ENCODE measurements at regions not wholly inside any gene's neighbourhood (a gene's known extent, or its start where the extent isn't known, plus 50 kb on each side); places are given as distances from the start of the nearest gene placed in this dataset.

- H3K27me3 ChIP-seq (ENCODE audit: insufficient read depth) = no peaks in the 10 kb centered on the region
- H4K20me1 ChIP-seq (ENCODE audit: insufficient read depth) = no peaks in the 10 kb centered on the region
- no peaks in the 10 kb centered on the region for H3K36me3 ChIP-seq (replicated peaks in 1 of 2; ENCODE audit: control insufficient read depth in 1 of 2, insufficient read depth in 2 of 2, low read length in 1 of 2)
- H3K4me2 ChIP-seq = no peak overlapping the region
- CTCF ChIA-PET = no interaction called here
- no peak for TF ChIP-seq TCF12 (IDR thresholded peaks at IDR 0.05)
- TF ChIP-seq RXRA (IDR thresholded peaks at IDR 0.05; ENCODE audit: borderline replicate concordance, low read depth) = no peak
- no peak for TF ChIP-seq POLR2AphosphoS5 (IDR thresholded peaks at IDR 0.05; ENCODE audit: low read depth, low read length)
- no peak for TF ChIP-seq USF1 (IDR thresholded peaks at IDR 0.05; ENCODE audit: borderline replicate concordance, low read depth)
- TF ChIP-seq GATA2 (CRISPR knock-in tag; IDR thresholded peaks at IDR 0.05) = no peak
- TF ChIP-seq NFIC (IDR thresholded peaks at IDR 0.05; ENCODE audit: borderline replicate concordance) = no peak
- TF ChIP-seq FOXJ3 (CRISPR knock-in tag; IDR thresholded peaks at IDR 0.05) = no peak
- no peak for TF ChIP-seq EP300 (IDR thresholded peaks at IDR 0.05; ENCODE audit: borderline replicate concordance in 1 of 2, low read depth in 1 of 2, low read length in 1 of 2)
- TF ChIP-seq SMC3 (IDR thresholded peaks at IDR 0.05; ENCODE audit: low read depth, low read length) = no peak
- no peak for TF ChIP-seq SIN3A (IDR thresholded peaks at IDR 0.05; ENCODE audit: borderline replicate concordance, low read depth, low read length)
- TF ChIP-seq ELF1 (IDR thresholded peaks at IDR 0.05) = no peak
- no peak for TF ChIP-seq ZBTB33 (IDR thresholded peaks at IDR 0.05; ENCODE audit: borderline replicate concordance, low read depth)
- no peak for TF ChIP-seq FOSL2 (IDR thresholded peaks at IDR 0.05; ENCODE audit: borderline replicate concordance, low read depth)
- no peak for TF ChIP-seq FOXM1 (IDR thresholded peaks at IDR 0.05; ENCODE audit: low read depth)
- TF ChIP-seq JUND (IDR thresholded peaks at IDR 0.05) = no peak
- no peak for TF ChIP-seq USF2 (IDR thresholded peaks at IDR 0.05; ENCODE audit: borderline replicate concordance, low read depth, low read length)
- no peaks in the 10 kb centered on the region for H3K79me2 ChIP-seq (ENCODE audit: insufficient read depth)
- DNase-seq = no peak
- no peaks in the 10 kb centered on the region for H3K9me3 ChIP-seq
- H3K9me2 ChIP-seq = no peaks in the 10 kb centered on the region
- H3K4me3 ChIP-seq (ENCODE audit: low read depth in 2 of 2, low read length in 1 of 2) = no peak overlapping the region
- no peaks in the 10 kb centered on the region for H3K4me1 ChIP-seq (ENCODE audit: control insufficient read depth in 1 of 2, insufficient read depth in 2 of 2, low read depth in 1 of 2, low read length in 1 of 2)
- no peak overlapping the region for H3K27ac ChIP-seq (ENCODE audit: low read depth in 2 of 2, low read length in 1 of 2)
- no peak overlapping the region for H2AFZ ChIP-seq (ENCODE audit: low read depth)
- POLR2A ChIA-PET = no interaction called here
- no peaks in the 10 kb centered on the region for H3F3A ChIP-seq (replicated peaks; ENCODE audit: insufficient read depth)
- WGBS (ENCODE audit: low lambda C conversion rate) = 17% methylated on average over 1 of the region's 1 CpG
- H3K9ac ChIP-seq = no peak overlapping the region
Observed at GRCh38 chr18:42582266-42582665, 533.2 kb downstream of the RIT2 start.

DNA sequence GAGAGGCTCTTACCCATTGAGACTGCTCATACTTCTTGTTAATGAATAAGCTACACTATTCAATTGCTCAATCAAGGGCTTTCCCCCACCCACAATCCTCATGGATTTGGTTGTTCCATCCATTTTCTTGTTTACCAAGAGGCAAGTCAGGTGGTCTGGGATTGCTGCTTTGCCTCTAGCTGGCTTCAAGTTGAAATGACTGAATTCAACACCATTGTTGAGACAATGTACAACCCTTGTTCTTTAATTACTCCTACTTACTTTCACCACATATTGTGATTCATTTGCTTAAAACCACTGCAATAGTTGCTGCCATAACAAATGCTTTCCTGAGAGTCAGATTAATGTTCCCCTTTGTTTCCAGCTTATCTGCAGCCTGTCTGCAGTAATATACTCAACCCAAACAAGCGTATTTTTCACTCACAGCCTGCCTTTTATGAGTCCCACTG lies 532.2 kb downstream of the RIT2 start:
- Histone ChIP-seq H3K27me3 (ENCODE audit: insufficient read depth) (no peaks in the 10 kb centered on the region), H3K9ac (no peak overlapping the region), H3K27ac (ENCODE audit: low read depth in 2 of 2, low read length in 1 of 2) (no peak overlapping the region), H3K9me3 (no peaks in the 10 kb centered on the region), H3F3A (replicated peaks; ENCODE audit: insufficient read depth) (no peaks in the 10 kb centered on the region), H3K4me1 (ENCODE audit: control insufficient read depth in 1 of 2, insufficient read depth in 2 of 2, low read depth in 1 of 2, low read length in 1 of 2) (no peaks in the 10 kb centered on the region), H3K4me3 (ENCODE audit: low read depth in 2 of 2, low read length in 1 of 2) (no peak overlapping the region), H2AFZ (ENCODE audit: low read depth) (no peak overlapping the region), H3K79me2 (ENCODE audit: insufficient read depth) (no peaks in the 10 kb centered on the region), H3K9me2 (no peaks in the 10 kb centered on the region), H3K36me3 (replicated peaks in 1 of 2; ENCODE audit: control insufficient read depth in 1 of 2, insufficient read depth in 2 of 2, low read length in 1 of 2) (no peaks in the 10 kb centered on the region), H4K20me1 (ENCODE audit: insufficient read depth) (no peaks in the 10 kb centered on the region), H3K4me2 (no peak overlapping the region)
- POLR2A ChIA-PET = no interaction called here
- 16% methylated on average over 1 of the region's 1 CpG for WGBS (ENCODE audit: low lambda C conversion rate)
- CTCF ChIA-PET = interaction anchor here (1.2 to 2.1 kb wide), 2 partner anchors 13 to 689 kb away, joined by 6 to 9 read pairs; no protein-coding TSS in a partner anchor
- no peak for TF ChIP-seq GABPA (IDR thresholded peaks at IDR 0.05; ENCODE audit: low read depth)
- TF ChIP-seq, protein P1, sequence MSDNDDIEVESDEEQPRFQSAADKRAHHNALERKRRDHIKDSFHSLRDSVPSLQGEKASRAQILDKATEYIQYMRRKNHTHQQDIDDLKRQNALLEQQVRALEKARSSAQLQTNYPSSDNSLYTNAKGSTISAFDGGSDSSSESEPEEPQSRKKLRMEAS (IDR thresholded peaks at IDR 0.05; ENCODE audit: low read depth) = no peak
- TF ChIP-seq MXI1 (IDR thresholded peaks at IDR 0.05; ENCODE audit: low read depth, low read length) = no peak
- TF ChIP-seq USF2 (IDR thresholded peaks at IDR 0.05; ENCODE audit: borderline replicate concordance, low read depth, low read length) = no peak
- no peak for TF ChIP-seq USF1 (IDR thresholded peaks at IDR 0.05; ENCODE audit: borderline replicate concordance, low read depth)
- TF ChIP-seq, protein P2, sequence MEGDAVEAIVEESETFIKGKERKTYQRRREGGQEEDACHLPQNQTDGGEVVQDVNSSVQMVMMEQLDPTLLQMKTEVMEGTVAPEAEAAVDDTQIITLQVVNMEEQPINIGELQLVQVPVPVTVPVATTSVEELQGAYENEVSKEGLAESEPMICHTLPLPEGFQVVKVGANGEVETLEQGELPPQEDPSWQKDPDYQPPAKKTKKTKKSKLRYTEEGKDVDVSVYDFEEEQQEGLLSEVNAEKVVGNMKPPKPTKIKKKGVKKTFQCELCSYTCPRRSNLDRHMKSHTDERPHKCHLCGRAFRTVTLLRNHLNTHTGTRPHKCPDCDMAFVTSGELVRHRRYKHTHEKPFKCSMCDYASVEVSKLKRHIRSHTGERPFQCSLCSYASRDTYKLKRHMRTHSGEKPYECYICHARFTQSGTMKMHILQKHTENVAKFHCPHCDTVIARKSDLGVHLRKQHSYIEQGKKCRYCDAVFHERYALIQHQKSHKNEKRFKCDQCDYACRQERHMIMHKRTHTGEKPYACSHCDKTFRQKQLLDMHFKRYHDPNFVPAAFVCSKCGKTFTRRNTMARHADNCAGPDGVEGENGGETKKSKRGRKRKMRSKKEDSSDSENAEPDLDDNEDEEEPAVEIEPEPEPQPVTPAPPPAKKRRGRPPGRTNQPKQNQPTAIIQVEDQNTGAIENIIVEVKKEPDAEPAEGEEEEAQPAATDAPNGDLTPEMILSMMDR (IDR thresholded peaks at IDR 0.05) = no peak
- TF ChIP-seq, protein P3, sequence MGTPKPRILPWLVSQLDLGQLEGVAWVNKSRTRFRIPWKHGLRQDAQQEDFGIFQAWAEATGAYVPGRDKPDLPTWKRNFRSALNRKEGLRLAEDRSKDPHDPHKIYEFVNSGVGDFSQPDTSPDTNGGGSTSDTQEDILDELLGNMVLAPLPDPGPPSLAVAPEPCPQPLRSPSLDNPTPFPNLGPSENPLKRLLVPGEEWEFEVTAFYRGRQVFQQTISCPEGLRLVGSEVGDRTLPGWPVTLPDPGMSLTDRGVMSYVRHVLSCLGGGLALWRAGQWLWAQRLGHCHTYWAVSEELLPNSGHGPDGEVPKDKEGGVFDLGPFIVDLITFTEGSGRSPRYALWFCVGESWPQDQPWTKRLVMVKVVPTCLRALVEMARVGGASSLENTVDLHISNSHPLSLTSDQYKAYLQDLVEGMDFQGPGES (IDR thresholded peaks at IDR 0.05; ENCODE audit: low read depth, low read length) = no peak
- DNase-seq = no peak
